Ishikawa (cell line): ENCODE measurements at regions not wholly inside any gene's neighbourhood (a gene's known extent, or its start where the extent isn't known, plus 50 kb on each side); places are given as distances from the start of the nearest gene placed in this dataset.

Experiments
- CREB1 ChIP-seq: IDR thresholded peaks from 2 replicates; pipeline ENCODE4 v1.6.1; 2012; ENCODE audit warnings: low read depth
- ZBTB7A ChIP-seq: IDR thresholded peaks from 2 replicates; pipeline ENCODE4 v1.6.1; 2012; ENCODE audit warnings: low read depth
- TF ChIP-seq, protein P1 (sequence below): IDR thresholded peaks from 2 replicates; pipeline ENCODE4 v1.6.1; 2012; ENCODE audit warnings: low read depth, mild to moderate bottlenecking

DNA sequence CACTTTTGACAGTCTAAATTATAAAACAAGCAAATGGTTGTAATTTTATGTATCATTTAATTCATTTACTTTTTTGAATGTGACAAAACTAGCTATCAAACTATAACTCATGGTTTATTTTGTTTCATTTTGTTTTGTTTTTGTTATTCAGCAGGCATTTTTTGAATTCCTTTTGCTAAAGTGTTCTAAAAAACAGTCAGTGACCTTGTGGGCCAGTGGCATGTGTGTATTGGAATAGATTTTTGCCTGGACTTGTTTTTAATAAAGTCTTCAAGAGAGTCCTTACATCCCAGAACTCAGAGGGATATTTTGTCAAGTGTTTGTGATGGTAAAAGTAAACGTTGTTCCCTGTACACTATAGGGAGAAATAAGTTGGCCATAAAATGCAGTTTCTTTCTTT lies 369.7 kb upstream of the SYT1 start:
- TF ChIP-seq ZBTB7A (no peak), CREB1 (no peak)
- TF ChIP-seq, protein P1, sequence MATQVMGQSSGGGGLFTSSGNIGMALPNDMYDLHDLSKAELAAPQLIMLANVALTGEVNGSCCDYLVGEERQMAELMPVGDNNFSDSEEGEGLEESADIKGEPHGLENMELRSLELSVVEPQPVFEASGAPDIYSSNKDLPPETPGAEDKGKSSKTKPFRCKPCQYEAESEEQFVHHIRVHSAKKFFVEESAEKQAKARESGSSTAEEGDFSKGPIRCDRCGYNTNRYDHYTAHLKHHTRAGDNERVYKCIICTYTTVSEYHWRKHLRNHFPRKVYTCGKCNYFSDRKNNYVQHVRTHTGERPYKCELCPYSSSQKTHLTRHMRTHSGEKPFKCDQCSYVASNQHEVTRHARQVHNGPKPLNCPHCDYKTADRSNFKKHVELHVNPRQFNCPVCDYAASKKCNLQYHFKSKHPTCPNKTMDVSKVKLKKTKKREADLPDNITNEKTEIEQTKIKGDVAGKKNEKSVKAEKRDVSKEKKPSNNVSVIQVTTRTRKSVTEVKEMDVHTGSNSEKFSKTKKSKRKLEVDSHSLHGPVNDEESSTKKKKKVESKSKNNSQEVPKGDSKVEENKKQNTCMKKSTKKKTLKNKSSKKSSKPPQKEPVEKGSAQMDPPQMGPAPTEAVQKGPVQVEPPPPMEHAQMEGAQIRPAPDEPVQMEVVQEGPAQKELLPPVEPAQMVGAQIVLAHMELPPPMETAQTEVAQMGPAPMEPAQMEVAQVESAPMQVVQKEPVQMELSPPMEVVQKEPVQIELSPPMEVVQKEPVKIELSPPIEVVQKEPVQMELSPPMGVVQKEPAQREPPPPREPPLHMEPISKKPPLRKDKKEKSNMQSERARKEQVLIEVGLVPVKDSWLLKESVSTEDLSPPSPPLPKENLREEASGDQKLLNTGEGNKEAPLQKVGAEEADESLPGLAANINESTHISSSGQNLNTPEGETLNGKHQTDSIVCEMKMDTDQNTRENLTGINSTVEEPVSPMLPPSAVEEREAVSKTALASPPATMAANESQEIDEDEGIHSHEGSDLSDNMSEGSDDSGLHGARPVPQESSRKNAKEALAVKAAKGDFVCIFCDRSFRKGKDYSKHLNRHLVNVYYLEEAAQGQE = no peak
